ENCODE measurements at regions not wholly inside any gene's neighbourhood (a gene's known extent, or its start where the extent isn't known, plus 50 kb on each side); places are given as distances from the start of the nearest gene placed in this dataset.
"Not testable (repeated sequence)": the region's sequence is repeated elsewhere in the genome, so short reads cannot be mapped to it uniquely, and the experiment has no call there.

- TF ChIP-seq JUND (IDR thresholded peaks at IDR 0.05; ENCODE audit: low read depth): no peak
- in situ Hi-C loops (cut with HindIII; ENCODE audit: low pct_unique_long_range_greater_than_20kb, low sequenced_read_pairs): no loop called here
- DNase-seq (ENCODE audit: low read depth in 1 of 2, low spot score in 1 of 2): no peak
Observed at GRCh38 chr5:23451156-23451555, 56.3 kb upstream of the PRDM9 start.

GRCh38 chr5:23450187-23450586 is 57.2 kb upstream of the PRDM9 start:
- TF ChIP-seq JUND (IDR thresholded peaks at IDR 0.05; ENCODE audit: low read depth): no peak
- in situ Hi-C loops (cut with HindIII; ENCODE audit: low pct_unique_long_range_greater_than_20kb, low sequenced_read_pairs): no loop called here

DNA sequence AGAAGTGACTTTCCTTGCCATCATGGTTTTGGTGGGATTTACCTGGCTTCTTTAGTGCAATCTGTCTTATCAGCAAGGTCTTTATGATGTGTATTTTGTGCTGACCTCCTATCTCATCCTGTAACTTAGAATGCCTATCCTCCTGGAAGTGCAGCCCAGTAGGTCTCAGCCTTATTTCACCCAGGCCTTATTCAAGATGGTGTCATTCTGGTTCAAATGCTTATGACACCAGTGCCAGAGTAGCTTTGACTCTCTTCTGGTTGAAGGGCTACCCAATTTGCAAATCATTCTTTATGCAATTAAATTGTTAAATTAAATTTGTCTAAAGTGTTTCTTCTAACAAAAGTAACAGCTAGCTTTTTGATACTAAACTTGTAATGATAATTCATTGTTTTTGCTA is 58.8 kb upstream of the PRDM9 start:
- DNase-seq (ENCODE audit: low read depth in 1 of 2, low spot score in 1 of 2): no peak
- in situ Hi-C loops (cut with HindIII; ENCODE audit: low pct_unique_long_range_greater_than_20kb, low sequenced_read_pairs): no loop called here

More at GRCh38 chr5:23450187-23450586, 57.2 kb upstream of the PRDM9 start:
- no peak for DNase-seq (ENCODE audit: low read depth in 1 of 2, low spot score in 1 of 2)

DNA sequence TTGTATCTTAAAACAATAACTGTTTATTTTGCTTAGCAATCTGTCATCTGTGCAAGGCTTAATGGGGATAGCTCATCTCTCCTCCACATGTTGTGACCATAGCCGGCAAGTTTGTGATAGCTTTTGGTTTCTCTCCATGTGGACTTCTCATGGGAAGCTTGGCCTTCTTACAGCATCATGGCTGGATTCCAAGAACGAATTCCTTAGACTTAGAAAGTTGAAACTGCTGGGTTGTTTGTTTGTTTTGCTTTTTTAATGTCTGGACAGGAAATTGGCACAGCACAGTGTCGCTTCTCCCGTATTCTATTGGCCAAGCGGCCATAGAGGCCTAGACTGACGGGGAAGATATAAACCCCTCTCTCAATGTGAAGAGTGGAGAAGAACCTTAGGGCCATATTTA is 61.0 kb upstream of the PRDM9 start:
- in situ Hi-C loops (cut with HindIII; ENCODE audit: low pct_unique_long_range_greater_than_20kb, low sequenced_read_pairs): no loop called here
- DNase-seq (ENCODE audit: low read depth in 1 of 2, low spot score in 1 of 2): peak in 1 of 2 experiments; percentile 57
- no peak for TF ChIP-seq JUND (IDR thresholded peaks at IDR 0.05; ENCODE audit: low read depth)

More for the DNA sequence above, 58.8 kb upstream of the PRDM9 start:
- TF ChIP-seq JUND (IDR thresholded peaks at IDR 0.05; ENCODE audit: low read depth): no peak

DNA sequence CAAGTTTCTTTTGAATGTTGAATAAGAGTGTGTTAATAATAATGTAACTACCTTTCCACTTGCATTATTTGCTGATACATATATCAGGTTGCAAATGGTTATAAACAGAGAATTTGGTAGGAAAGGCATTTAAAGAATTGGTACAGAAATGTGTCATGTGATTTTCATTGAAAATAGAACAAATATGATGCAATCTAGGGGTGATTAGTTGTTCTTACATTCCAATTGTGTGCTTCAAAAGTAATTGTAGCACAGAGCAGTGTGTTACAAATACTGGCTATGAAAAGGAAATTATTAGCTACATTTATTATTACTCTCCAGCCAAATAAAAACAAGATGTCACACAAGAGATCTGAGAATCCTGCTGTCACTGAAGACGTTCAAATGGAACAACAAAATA is 61.8 kb upstream of the PRDM9 start:
- in situ Hi-C loops (cut with HindIII; ENCODE audit: low pct_unique_long_range_greater_than_20kb, low sequenced_read_pairs): no loop called here
- no peak for DNase-seq (ENCODE audit: low read depth in 1 of 2, low spot score in 1 of 2)
- no peak for TF ChIP-seq JUND (IDR thresholded peaks at IDR 0.05; ENCODE audit: low read depth)

GRCh38 chr5:23440703-23441102 is 66.7 kb upstream of the PRDM9 start:
- no peak for TF ChIP-seq JUND (IDR thresholded peaks at IDR 0.05; ENCODE audit: low read depth)
- in situ Hi-C loops (cut with HindIII; ENCODE audit: low pct_unique_long_range_greater_than_20kb, low sequenced_read_pairs): no loop called here
- DNase-seq (ENCODE audit: low read depth in 1 of 2, low spot score in 1 of 2): no peak

- in situ Hi-C loops (cut with HindIII; ENCODE audit: low pct_unique_long_range_greater_than_20kb, low sequenced_read_pairs): no loop called here
- no peak for TF ChIP-seq JUND (IDR thresholded peaks at IDR 0.05; ENCODE audit: low read depth)
Observed at GRCh38 chr5:23437011-23437410, 70.4 kb upstream of the PRDM9 start.

GRCh38 chr5:23433534-23434315 is 73.7 kb upstream of the PRDM9 start:
- DNase-seq (ENCODE audit: low read depth in 1 of 2, low spot score in 1 of 2): no peak
- no peak for TF ChIP-seq JUND (IDR thresholded peaks at IDR 0.05; ENCODE audit: low read depth)
- in situ Hi-C loops (cut with HindIII; ENCODE audit: low pct_unique_long_range_greater_than_20kb, low sequenced_read_pairs): no loop called here

More at GRCh38 chr5:23437011-23437410, 70.4 kb upstream of the PRDM9 start:
- no peak for DNase-seq (ENCODE audit: low read depth in 1 of 2, low spot score in 1 of 2)

DNA sequence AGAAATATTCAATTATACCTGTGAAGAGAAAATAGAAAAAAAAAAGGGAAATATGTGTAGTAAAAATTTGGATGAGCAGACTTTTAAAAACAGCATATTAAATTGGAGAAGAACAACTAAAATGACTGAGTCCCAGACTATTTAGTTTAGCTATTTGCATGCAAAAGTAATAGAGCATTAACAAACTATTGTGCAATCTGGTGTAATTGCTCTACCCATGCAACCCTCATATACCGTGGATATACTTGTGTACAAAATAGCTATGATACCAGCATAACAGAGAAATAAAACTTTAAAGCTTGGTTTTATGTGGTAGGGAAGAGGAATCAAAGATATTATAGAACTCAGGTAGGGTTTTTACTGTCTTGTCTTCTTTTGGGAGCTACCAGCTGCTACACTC is 78.7 kb upstream of the PRDM9 start:
- no peak for TF ChIP-seq JUND (IDR thresholded peaks at IDR 0.05; ENCODE audit: low read depth)
- in situ Hi-C loops (cut with HindIII; ENCODE audit: low pct_unique_long_range_greater_than_20kb, low sequenced_read_pairs): no loop called here
- no peak for DNase-seq (ENCODE audit: low read depth in 1 of 2, low spot score in 1 of 2)

- in situ Hi-C loops (cut with HindIII; ENCODE audit: low pct_unique_long_range_greater_than_20kb, low sequenced_read_pairs); DNase-seq (ENCODE audit: low read depth in 1 of 2, low spot score in 1 of 2): not testable (repeated sequence)
Observed at GRCh38 chr5:23420214-23420613, 87.2 kb upstream of the PRDM9 start.

GRCh38 chr5:23419115-23419514 is 88.3 kb upstream of the PRDM9 start:
- peak in 1 of 2 experiments; percentile 36 for DNase-seq (ENCODE audit: low read depth in 1 of 2, low spot score in 1 of 2)
- in situ Hi-C loops (cut with HindIII; ENCODE audit: low pct_unique_long_range_greater_than_20kb, low sequenced_read_pairs): no loop called here
- no peak for TF ChIP-seq JUND (IDR thresholded peaks at IDR 0.05; ENCODE audit: low read depth)

GRCh38 chr5:23412515-23412914 is 94.9 kb upstream of the PRDM9 start:
- in situ Hi-C loops (cut with HindIII; ENCODE audit: low pct_unique_long_range_greater_than_20kb, low sequenced_read_pairs): no loop called here
- no peak for DNase-seq (ENCODE audit: low read depth in 1 of 2, low spot score in 1 of 2)
- TF ChIP-seq JUND (IDR thresholded peaks at IDR 0.05; ENCODE audit: low read depth): no peak

DNA sequence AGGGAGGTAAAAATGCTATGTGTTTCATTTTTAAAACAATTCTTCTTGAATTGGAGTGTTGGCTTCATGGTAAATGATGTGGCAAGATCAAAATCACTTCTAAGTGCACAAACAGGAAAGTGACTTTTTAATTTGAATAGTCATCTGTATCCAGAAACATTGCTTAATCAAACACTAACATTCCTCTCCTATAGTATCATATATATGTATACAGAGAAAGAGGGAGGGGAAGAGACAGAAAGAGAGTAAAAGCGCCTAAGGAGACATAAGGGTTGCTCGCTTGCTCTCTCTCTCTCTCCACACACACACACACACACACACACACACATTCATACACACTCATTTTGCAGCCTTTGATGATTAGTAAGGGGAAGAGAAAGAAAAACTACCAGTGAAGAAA is 95.4 kb upstream of the PRDM9 start:
- in situ Hi-C loops (cut with HindIII; ENCODE audit: low pct_unique_long_range_greater_than_20kb, low sequenced_read_pairs): no loop called here
- peak in 1 of 2 experiments; percentile 45 for DNase-seq (ENCODE audit: low read depth in 1 of 2, low spot score in 1 of 2)
- TF ChIP-seq JUND (IDR thresholded peaks at IDR 0.05; ENCODE audit: low read depth): no peak

- in situ Hi-C loops (cut with HindIII; ENCODE audit: low pct_unique_long_range_greater_than_20kb, low sequenced_read_pairs): no loop called here
- TF ChIP-seq JUND (IDR thresholded peaks at IDR 0.05; ENCODE audit: low read depth): no peak
- no peak for DNase-seq (ENCODE audit: low read depth in 1 of 2, low spot score in 1 of 2)
Observed at GRCh38 chr5:23411200-23411599, 96.2 kb upstream of the PRDM9 start.

- DNase-seq (ENCODE audit: low read depth in 1 of 2, low spot score in 1 of 2); in situ Hi-C loops (cut with HindIII; ENCODE audit: low pct_unique_long_range_greater_than_20kb, low sequenced_read_pairs): not testable (repeated sequence)
Observed at GRCh38 chr5:23410775-23411174, 96.6 kb upstream of the PRDM9 start.
